WI38 (cell line): ENCODE measurements at regions not wholly inside any gene's neighbourhood (a gene's known extent, or its start where the extent isn't known, plus 50 kb on each side); places are given as distances from the start of the nearest gene placed in this dataset.
A peak's percentile ranks its signal among the peaks of the same experiment; 100 is the strongest.

Experiments used
- H3K4me3 ChIP-seq: 2 replicates; pipeline ENCODE4 v1.5.1; 2011; ENCODE audit warnings: low read depth, mild to moderate bottlenecking, control low read depth, low read length
- CTCF ChIP-seq: IDR thresholded peaks from 2 replicates; pipeline ENCODE4 v1.5.1; 2012; ENCODE audit warnings: low read depth, mild to moderate bottlenecking, control low read depth, low read length

GRCh38 chr5:155595791-155596190 lies 582.2 kb downstream of the KIF4B start:
- no peak for TF ChIP-seq CTCF
- no peak overlapping the region for H3K4me3 ChIP-seq

- TF ChIP-seq CTCF: no peak
- H3K4me3 ChIP-seq: no peak overlapping the region
Observed at GRCh38 chr5:155598552-155598951, 585.0 kb downstream of the KIF4B start.

- no peak for TF ChIP-seq CTCF
- H3K4me3 ChIP-seq: no peak overlapping the region
Observed at GRCh38 chr5:155605920-155606319, 592.4 kb downstream of the KIF4B start.

GRCh38 chr5:155616779-155617392 lies 603.3 kb downstream of the KIF4B start:
- H3K4me3 ChIP-seq: no peak overlapping the region
- TF ChIP-seq CTCF: peak; percentile 75

GRCh38 chr5:155619688-155620087 lies 606.1 kb downstream of the KIF4B start:
- no peak for TF ChIP-seq CTCF
- no peak overlapping the region for H3K4me3 ChIP-seq

- no peak for TF ChIP-seq CTCF
Observed at GRCh38 chr5:155620821-155621410, 607.4 kb downstream of the KIF4B start.

GRCh38 chr5:155624597-155625241 lies 611.2 kb downstream of the KIF4B start:
- no peak for TF ChIP-seq CTCF
- H3K4me3 ChIP-seq: no peak overlapping the region

More at GRCh38 chr5:155620821-155621410, 607.4 kb downstream of the KIF4B start:
- no peak overlapping the region for H3K4me3 ChIP-seq
